PFSK-1 (cell line): ENCODE measurements at regions not wholly inside any gene's neighbourhood (a gene's known extent, or its start where the extent isn't known, plus 50 kb on each side); places are given as distances from the start of the nearest gene placed in this dataset.

Experiments
- POLR2AphosphoS5 ChIP-seq: IDR thresholded peaks from 2 replicates; pipeline ENCODE4 v1.6.1; 2012; ENCODE audit warnings: low read depth, mild to moderate bottlenecking, control low read depth, low read length, moderate library complexity
- TAF1 ChIP-seq: IDR thresholded peaks from 2 replicates; pipeline ENCODE4 v1.6.1; 2012; ENCODE audit warnings: low read length, control low read depth, borderline replicate concordance; ENCODE audit not compliant: insufficient read depth

DNA sequence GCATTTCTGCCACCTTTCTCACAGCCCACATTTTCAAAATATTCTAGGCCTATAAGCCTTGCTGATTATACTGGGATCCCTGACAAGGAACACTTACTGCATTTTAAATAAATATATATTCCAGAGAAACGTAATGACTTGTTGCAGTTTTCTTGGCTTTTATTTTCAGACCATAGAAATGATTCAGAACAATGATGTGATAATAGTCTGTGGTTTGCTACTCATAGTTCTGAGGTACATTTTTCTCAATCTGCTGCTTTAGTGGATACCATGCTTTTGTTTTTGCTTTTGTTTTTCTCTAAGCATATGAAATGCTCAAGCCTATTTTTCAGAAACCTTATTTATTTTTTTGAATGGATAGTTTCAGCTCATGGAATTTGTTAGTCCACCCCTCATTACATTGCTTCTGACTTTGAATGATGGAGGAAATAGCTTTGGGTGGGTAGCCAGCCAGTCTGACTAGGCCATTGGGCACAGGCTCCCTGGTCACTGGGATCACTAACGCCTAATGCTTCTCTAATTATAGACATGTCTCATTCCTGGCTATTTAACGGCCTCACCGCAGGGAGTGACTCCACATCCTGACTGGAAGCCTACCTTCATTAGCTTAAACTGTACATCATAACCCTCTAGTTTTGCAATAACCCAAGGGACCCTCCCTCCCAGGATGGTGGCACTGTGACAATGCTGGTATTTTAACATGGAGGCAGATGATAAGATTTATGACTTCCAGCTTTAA is 66.1 kb downstream of the MBL2 start:
- TF ChIP-seq POLR2AphosphoS5 (no peak), TAF1 (no peak)
